ENCODE measurements at regions not wholly inside any gene's neighbourhood (a gene's known extent, or its start where the extent isn't known, plus 50 kb on each side); places are given as distances from the start of the nearest gene placed in this dataset.

DNA sequence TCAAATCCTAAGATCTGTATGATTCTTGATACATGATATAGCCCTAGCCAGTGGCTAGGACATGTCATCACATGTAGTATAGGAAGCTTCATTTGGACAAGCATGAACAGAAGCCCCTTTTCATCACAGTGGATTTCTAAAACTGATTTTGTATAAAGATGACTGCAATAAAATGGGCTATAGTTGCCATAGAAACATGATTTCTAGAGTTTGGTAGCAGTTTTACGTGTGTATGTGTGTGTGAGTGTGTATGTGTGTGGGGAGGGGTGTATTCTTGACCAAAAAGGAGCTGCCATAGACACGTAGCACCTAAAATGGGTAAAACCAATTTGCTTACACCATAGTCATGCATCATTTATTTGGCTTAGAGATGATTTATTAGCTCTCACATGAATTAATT, 200.5 kb upstream of the CNR1 start:
- Mint-ChIP-seq H3K4me1 (ENCODE audit: low read depth, unreplicated experiment) (no peaks in the 10 kb centered on the region), H3K27me3 (ENCODE audit: unreplicated experiment) (no peaks in the 10 kb centered on the region), H3K4me3 (ENCODE audit: unreplicated experiment) (no peak overlapping the region), H3K36me3 (ENCODE audit: unreplicated experiment) (no peaks in the 10 kb centered on the region), H3K9me3 (ENCODE audit: unreplicated experiment) (peaks cover 2% of the 10 kb centered on the region), H3K27ac (ENCODE audit: unreplicated experiment) (no peak overlapping the region)
- TF ChIP-seq, protein P1, sequence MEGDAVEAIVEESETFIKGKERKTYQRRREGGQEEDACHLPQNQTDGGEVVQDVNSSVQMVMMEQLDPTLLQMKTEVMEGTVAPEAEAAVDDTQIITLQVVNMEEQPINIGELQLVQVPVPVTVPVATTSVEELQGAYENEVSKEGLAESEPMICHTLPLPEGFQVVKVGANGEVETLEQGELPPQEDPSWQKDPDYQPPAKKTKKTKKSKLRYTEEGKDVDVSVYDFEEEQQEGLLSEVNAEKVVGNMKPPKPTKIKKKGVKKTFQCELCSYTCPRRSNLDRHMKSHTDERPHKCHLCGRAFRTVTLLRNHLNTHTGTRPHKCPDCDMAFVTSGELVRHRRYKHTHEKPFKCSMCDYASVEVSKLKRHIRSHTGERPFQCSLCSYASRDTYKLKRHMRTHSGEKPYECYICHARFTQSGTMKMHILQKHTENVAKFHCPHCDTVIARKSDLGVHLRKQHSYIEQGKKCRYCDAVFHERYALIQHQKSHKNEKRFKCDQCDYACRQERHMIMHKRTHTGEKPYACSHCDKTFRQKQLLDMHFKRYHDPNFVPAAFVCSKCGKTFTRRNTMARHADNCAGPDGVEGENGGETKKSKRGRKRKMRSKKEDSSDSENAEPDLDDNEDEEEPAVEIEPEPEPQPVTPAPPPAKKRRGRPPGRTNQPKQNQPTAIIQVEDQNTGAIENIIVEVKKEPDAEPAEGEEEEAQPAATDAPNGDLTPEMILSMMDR (IDR thresholded peaks at IDR 0.05; ENCODE audit: partially characterized antibody, unreplicated experiment): no peak
- DNase-seq: no peak

DNA sequence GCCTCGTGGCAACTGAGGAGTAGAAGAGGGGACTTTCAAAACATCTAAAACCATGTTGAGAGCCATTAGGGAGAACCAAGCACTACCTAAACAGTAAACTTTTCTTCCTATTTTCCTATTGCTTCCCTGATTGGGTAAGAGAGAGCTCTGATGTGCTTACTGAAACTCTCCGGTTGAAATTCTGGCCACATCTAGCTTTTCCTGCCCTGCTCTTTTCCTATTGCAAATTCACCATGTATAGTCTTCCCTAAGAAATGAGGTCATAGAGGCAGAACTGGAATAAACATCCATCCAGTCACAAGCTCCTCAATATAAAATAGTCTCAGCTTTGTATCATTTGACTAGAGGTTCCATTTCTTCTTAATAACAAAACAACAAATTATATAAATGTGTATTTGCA, 199.5 kb upstream of the CNR1 start:
- TF ChIP-seq, protein P1 (IDR thresholded peaks at IDR 0.05; ENCODE audit: partially characterized antibody, unreplicated experiment): no peak
- DNase-seq: no peak
- H3K27ac Mint-ChIP-seq (ENCODE audit: unreplicated experiment): no peak overlapping the region
- no peaks in the 10 kb centered on the region for H3K36me3 Mint-ChIP-seq (ENCODE audit: unreplicated experiment)
- H3K4me1 Mint-ChIP-seq (ENCODE audit: low read depth, unreplicated experiment): no peaks in the 10 kb centered on the region
- no peak overlapping the region for H3K4me3 Mint-ChIP-seq (ENCODE audit: unreplicated experiment)
- no peaks in the 10 kb centered on the region for H3K27me3 Mint-ChIP-seq (ENCODE audit: unreplicated experiment)
- H3K9me3 Mint-ChIP-seq (ENCODE audit: unreplicated experiment): peaks cover 2% of the 10 kb centered on the region

DNA sequence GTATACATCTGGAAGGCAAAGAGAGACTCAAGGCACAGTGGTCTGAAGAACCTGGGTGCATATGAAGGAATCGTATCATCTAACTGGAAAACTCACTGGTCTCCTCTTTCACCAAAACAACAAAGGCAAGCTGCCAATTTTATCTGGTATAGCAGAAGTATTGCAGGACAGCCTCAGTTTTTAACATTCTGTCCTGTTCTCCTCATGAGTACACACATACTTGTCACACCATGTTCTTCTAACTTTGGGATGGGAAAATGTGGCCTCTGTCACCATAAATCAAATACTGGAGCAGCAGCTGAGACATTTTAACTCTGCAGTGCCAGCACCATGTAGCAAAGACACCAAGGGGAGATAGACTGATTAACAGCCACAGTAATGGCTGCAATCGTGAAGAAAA, 199.1 kb upstream of the CNR1 start:
- no peak overlapping the region for H3K27ac Mint-ChIP-seq (ENCODE audit: unreplicated experiment)
- no peak for DNase-seq
- H3K4me3 Mint-ChIP-seq (ENCODE audit: unreplicated experiment): no peak overlapping the region
- TF ChIP-seq, protein P1 (IDR thresholded peaks at IDR 0.05; ENCODE audit: partially characterized antibody, unreplicated experiment): no peak
- H3K36me3 Mint-ChIP-seq (ENCODE audit: unreplicated experiment): no peaks in the 10 kb centered on the region
- H3K9me3 Mint-ChIP-seq (ENCODE audit: unreplicated experiment): peaks cover 2% of the 10 kb centered on the region
- H3K27me3 Mint-ChIP-seq (ENCODE audit: unreplicated experiment): no peaks in the 10 kb centered on the region
- no peaks in the 10 kb centered on the region for H3K4me1 Mint-ChIP-seq (ENCODE audit: low read depth, unreplicated experiment)

DNA sequence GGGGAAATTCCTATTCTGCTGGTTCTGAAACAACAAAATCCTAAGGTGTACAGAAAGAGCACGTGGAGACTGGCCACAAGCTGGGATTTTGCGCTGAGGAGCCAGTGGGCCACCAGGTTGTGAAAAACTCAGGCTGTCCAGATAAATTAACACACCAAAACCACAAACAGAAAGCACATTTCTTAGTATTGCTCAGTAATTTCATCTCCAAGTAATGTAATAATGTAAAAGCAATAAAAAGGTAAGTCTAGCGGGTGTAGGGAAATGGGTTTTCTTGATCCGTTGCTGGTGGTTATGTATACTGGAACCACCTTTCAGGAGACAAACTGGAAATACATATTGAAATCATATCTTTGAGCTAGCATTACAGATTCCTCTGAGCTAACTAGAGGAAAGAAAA, 195.6 kb upstream of the CNR1 start:
- Mint-ChIP-seq H3K4me3 (ENCODE audit: unreplicated experiment) (no peak overlapping the region), H3K36me3 (ENCODE audit: unreplicated experiment) (no peaks in the 10 kb centered on the region), H3K4me1 (ENCODE audit: low read depth, unreplicated experiment) (no peaks in the 10 kb centered on the region), H3K9me3 (ENCODE audit: unreplicated experiment) (peaks cover 2% of the 10 kb centered on the region), H3K27me3 (ENCODE audit: unreplicated experiment) (no peaks in the 10 kb centered on the region), H3K27ac (ENCODE audit: unreplicated experiment) (no peak overlapping the region)
- no peak for DNase-seq
- TF ChIP-seq, protein P1 (IDR thresholded peaks at IDR 0.05; ENCODE audit: partially characterized antibody, unreplicated experiment): no peak

DNA sequence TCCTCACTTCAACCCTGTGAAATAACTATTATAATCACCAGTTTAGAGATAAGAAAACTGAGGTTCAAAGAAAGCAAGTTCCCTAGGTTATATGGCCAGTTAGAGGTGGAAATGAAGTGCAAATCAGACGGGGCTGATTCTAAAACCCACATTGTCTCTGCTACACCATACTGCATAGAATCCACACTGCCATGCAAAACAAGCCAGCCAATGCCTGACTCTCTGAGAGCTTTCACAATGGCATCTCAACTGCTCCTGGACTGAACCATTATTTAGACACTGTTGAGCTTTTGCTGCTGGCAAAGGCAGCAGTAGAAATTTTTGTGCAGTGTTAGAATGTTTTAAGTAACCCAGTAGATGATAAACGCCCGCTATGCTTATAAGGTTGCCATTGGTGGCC, 195.2 kb upstream of the CNR1 start:
- TF ChIP-seq, protein P1 (IDR thresholded peaks at IDR 0.05; ENCODE audit: partially characterized antibody, unreplicated experiment): no peak
- no peak overlapping the region for H3K4me3 Mint-ChIP-seq (ENCODE audit: unreplicated experiment)
- H3K27me3 Mint-ChIP-seq (ENCODE audit: unreplicated experiment): no peaks in the 10 kb centered on the region
- H3K36me3 Mint-ChIP-seq (ENCODE audit: unreplicated experiment): no peaks in the 10 kb centered on the region
- peaks cover 2% of the 10 kb centered on the region for H3K9me3 Mint-ChIP-seq (ENCODE audit: unreplicated experiment)
- DNase-seq: no peak
- H3K27ac Mint-ChIP-seq (ENCODE audit: unreplicated experiment): no peak overlapping the region
- no peaks in the 10 kb centered on the region for H3K4me1 Mint-ChIP-seq (ENCODE audit: low read depth, unreplicated experiment)

Data from glutamatergic neuron (in vitro differentiated cells).